GM18870 (cell line): ENCODE measurements at regions not wholly inside any gene's neighbourhood (a gene's known extent, or its start where the extent isn't known, plus 50 kb on each side); places are given as distances from the start of the nearest gene placed in this dataset.
"Not testable (repeated sequence)": the region's sequence is repeated elsewhere in the genome, so short reads cannot be mapped to it uniquely, and the experiment has no call there.

Experiments
- ATAC-seq: cut with Tn5 transposase; IDR thresholded peaks from one replicate; pipeline ENCODE4 v1.9.1; 2021; ENCODE audit warnings: moderate library complexity; ENCODE audit not compliant: unreplicated experiment

- no peak for ATAC-seq
These were observed 187.8 kb downstream of the ZNF516 start for GRCh38 chr18:76307293-76307690.

- ATAC-seq: no peak
These were observed 188.3 kb downstream of the ZNF516 start for GRCh38 chr18:76306685-76307292.

DNA sequence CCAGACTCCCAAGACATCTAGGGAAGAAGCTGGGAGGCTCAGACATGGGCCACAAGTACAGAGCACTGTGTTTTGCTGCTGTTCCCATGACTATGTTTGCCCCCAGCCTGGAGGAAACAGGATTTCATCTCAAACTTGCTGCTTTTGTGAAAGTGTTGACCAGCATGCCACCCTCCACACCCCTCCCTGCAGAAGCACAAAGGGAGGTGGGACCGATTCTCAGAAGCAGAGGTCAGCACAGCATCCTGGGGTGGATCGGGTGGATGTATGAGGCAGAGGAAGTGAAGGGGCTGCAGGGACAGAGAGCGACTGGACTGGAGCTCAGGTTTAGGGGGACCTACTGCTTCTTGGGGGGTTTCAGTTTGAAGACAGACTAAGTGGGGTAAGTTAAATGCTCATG, 209.2 kb downstream of the ZNF516 start:
- ATAC-seq: no peak

- ATAC-seq: no peak
These were observed 213.5 kb downstream of the ZNF516 start for GRCh38 chr18:76281565-76281964.

DNA sequence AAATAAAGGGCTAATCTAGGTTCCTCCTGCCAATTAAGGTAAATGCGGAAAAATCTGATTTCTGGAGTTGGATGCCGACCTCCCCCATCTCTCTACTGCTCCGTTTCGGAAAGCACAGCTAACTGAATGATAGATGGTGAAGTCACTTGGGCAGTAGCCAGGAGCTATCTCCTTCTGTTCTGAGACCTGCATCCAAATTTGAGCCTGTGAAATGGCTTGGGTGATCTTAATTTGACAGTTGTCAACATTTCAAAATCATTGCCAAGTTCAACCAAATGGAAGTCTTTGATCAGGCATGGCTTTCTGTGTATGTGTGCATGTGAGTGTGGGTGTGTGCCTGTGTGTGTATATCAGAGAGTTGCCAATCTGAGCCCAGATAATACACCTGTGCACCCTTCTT, 217.2 kb downstream of the ZNF516 start:
- ATAC-seq: no peak

- ATAC-seq: no peak
These were observed 219.2 kb downstream of the ZNF516 start for GRCh38 chr18:76275727-76276313.

DNA sequence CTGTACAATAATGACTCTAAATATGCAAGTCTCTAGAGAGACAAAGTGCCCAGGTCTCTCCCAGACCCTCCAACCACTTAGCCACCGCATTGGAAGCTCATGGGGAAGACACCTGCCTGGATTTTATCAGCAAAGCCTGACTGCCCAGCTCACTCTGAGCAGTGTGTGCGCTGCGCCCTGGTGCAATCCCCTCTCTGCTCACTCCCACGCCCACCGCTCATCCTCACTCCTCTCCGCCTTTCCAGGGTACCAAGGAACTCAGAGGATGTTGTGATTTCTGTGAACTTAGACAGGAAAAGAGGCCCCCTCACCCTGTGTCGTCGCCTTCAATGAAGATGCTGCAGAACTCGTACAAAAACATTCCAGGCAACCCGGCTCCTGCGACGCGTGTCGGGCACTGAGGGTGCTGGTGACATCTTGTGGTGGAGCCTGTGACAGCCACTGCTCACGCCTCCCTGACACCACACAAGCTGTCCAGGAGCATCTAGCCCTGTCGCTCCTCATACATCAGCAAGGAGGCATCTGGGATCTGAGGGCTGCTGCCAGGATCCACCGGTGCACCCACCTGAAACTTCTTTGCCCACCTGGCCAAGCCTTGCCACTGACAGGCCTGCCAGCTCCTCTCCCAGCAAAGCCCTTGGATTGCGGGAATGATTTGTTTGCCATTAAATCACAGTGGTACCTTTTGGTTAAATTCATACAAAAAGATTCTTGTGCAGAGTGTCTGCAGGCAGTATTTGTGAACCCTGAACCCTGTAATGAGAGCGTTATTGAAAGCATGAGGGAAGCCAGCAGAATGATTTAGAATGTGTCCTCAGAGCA, 220.4 kb downstream of the ZNF516 start:
- ATAC-seq: no peak

- no peak for ATAC-seq
These were observed 221.1 kb downstream of the ZNF516 start for GRCh38 chr18:76273956-76274355.

DNA sequence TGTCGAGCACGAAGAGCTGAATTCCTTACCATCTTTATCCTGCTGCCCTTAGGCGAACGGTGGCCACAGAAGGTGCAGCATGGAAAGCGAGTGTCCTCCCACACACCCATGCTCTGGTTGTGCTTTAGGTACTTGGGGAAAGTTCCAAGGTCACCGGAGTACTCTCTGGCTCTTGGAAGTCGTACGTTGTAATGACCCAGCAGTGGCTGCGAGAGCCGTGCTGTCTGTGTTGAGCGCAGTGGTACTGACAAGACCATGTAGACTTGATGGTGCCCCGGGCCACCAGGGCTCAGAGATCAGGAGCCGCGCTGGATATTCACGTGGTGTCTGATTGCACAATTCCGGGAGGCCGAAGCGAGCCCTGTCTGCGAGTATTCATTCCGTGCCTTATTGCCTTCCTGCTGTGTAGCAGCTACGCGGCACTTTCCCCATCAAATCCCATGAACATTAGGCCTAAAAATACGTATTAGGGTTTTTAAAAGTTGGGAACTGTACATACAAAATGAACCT, 222.0 kb downstream of the ZNF516 start:
- ATAC-seq: no peak

GRCh38 chr18:76267423-76267822, 227.6 kb downstream of the ZNF516 start:
- not testable (repeated sequence) for ATAC-seq

DNA sequence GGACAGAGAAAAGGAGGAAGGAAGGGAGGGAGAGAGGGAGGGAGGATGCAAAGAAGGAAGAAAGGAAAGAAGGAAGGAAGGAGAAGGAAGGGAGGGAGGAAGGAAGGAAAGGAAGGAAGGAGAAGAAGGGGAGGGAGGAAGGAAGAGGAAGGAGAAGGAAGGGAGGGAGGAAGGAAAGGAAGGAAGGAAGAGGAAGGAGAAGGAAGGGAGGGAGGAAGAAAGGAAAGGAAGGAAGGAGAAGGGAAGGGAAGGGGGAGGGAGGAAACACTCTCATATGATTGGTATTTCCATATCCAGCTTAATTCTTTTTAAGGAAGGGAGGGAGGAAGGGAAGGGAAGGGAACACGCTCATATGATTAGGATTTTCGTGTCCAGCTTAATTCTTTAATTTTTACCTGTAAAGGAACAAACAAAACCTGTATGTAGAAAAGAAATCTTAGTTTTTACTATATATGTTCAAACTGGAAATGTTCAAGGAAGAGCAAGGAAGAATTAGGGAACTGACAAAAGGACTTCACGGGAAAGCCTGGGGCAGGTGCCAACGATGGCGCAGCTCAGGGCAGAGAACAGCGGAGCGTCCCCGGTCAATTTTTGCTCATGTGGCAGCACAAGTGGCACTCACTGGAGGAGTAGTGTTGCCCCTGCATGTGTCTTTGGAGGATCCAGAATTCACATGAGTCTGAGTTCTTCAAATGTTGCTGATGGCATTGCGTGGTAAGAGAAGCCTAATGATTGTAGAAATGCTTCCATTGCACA, 228.6 kb downstream of the ZNF516 start:
- ATAC-seq: no peak

DNA sequence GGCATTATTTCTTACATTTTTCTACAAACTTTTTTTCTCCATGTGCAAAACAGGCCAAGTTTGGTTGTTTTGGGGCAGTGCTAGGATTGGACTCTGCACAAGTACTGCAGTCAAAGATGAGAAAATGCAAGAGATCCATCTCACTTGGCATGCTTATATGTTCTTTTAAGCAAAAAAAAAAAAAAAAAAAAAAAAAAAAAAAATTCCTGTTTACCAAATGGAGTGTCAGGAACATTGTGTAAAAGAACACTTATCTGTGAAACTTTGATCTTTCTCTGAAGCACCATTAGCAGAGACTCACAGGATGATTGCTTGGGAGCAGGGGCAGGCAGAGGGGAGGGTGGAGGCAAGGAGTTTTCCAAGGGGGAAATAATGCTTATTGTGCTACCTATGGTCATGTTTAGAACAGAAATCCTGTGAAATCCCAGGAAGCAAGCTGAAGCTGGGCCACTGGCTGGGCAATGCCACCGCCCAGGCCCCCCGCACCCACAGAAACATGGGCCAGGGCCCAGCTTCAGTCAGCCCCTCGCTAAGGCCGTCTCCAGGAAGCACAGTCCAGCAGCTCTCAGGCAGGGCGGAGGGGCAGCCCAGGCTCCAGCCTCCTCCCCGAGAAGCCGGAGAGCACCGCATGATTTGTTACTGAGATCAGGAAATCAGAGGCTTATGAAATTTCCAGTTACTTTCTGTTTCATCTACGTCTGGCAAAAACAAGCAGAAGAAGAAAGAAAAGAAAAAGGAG, 229.4 kb downstream of the ZNF516 start:
- no peak for ATAC-seq

DNA sequence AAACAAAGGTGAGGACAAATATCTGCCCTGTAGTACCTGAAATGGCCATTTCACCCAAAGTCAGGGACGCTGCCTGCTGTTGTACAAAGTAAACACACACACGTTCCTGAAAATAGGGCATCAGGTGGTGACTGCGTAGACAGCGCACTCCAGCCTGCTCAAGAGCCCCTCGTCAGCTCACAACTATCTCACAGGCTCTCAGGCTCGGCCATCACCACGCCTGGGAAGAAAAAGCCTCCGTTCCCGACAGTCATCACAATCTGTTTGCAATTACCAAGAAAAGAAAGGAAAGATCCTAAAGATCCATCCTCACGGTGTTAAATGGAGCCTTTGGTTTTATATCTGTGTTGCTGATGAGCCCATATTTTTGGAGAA, 230.2 kb downstream of the ZNF516 start:
- no peak for ATAC-seq

- no peak for ATAC-seq
These were observed 230.7 kb downstream of the ZNF516 start for GRCh38 chr18:76264198-76264875.

DNA sequence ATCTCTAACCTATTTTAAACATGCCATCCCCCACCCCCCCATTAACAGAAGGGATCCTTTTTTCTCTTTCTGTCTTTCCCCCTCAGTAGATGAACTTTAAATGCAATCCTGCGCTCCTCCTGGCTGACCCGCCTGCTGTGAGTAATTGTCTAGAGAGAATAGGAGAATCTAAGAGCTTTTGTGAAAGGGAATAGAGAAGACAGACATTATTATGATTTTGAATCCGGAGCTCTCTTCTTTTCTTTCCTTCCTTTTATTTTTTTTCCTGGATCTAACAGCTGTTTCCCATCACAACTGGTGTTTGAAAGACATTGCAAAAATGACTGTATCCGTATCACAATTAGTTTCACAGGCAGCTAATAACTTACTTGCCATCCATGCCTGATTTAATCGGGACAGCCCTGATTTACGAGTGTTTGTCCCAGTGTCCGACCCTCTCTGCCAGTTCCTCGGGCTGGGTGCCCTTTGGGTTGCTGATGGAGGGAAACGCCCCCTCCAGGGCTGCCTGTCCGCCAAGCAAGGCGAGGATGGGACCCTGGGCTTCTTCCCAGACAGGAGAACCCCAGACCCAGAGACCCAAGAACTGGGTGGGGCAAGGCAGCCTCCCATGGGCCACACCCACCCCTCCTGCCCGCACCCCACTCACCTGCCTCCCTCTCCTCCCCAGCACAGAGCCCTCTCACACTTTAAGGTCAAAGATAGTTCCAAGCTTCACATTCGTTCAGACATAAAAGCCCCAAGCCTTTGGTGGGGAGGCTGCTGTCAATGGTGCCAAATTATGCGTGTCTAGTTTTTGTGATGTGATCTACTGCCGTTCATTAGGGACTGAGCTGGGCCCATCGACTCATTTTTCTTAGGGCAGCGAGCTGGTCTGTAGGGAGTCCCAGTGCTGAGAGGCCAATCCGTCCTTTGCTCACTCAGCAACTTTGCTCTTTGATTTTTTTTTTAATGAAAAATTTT, 231.7 kb downstream of the ZNF516 start:
- no peak for ATAC-seq

GRCh38 chr18:76260941-76261472, 234.0 kb downstream of the ZNF516 start:
- ATAC-seq: no peak

DNA sequence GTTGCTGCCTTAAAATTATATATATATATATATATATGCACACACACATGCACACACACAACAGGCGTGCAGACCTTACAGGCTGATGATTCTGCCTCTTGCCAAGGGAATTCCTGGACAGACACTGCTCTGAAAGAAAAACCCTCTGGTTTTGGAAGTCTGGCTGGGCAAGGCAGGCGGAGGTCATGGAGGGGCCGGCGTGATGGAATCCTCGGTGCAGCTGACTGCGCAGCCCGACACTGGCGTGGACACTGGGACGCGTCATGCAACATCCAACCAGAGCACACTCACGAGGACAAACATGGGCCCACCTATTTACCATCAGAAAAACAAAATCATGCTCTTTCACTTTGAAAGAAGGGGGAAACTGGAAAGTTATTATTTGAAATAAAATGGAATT, 235.3 kb downstream of the ZNF516 start:
- no peak for ATAC-seq

- no peak for ATAC-seq
These were observed 235.9 kb downstream of the ZNF516 start for GRCh38 chr18:76259096-76259495.

- ATAC-seq: no peak
These were observed 236.8 kb downstream of the ZNF516 start for GRCh38 chr18:76258209-76258608.
